IPS-20b (cell line): ENCODE measurements at regions not wholly inside any gene's neighbourhood (a gene's known extent, or its start where the extent isn't known, plus 50 kb on each side); places are given as distances from the start of the nearest gene placed in this dataset.
"Not testable (repeated sequence)": the region's sequence is repeated elsewhere in the genome, so short reads cannot be mapped to it uniquely, and the experiment has no call there.

Source experiments
- H3K27ac ChIP-seq: one replicate; pipeline ENCODE4 v1.5.1; 2013; ENCODE audit warnings: low read length
- H3K27me3 ChIP-seq: 2 replicates; pipeline ENCODE4 v1.6.1; 2013; ENCODE audit warnings: mild to moderate bottlenecking, low read length, inconsistent platforms; ENCODE audit not compliant: insufficient read depth
- H3K36me3 ChIP-seq: 2 replicates; pipeline ENCODE4 v1.6.1; 2013; ENCODE audit warnings: low read depth, mild to moderate bottlenecking, inconsistent platforms, low read length, moderate library complexity; ENCODE audit not compliant: insufficient read depth
- H3K4me1 ChIP-seq: 2 replicates; pipeline ENCODE4 v1.6.1; 2013; ENCODE audit warnings: mild to moderate bottlenecking, control low read depth, inconsistent platforms, low read length, moderate library complexity; ENCODE audit not compliant: insufficient read depth
- H3K4me3 ChIP-seq: 2 replicates; pipeline ENCODE4 v1.5.1; 2013; ENCODE audit warnings: mild to moderate bottlenecking, low read length, inconsistent platforms
- H3K9ac ChIP-seq: 2 replicates; pipeline ENCODE4 v1.6.1; 2013; ENCODE audit warnings: low read depth, mild to moderate bottlenecking, inconsistent platforms, low read length, moderate library complexity
- H3K9me3 ChIP-seq: 2 replicates; pipeline ENCODE4 v1.6.1; 2013; ENCODE audit warnings: mild to moderate bottlenecking, low read depth, low read length, inconsistent platforms; ENCODE audit not compliant: insufficient read depth

GRCh38 chr2:76073992-76074604 lies 363.4 kb upstream of the GCFC2 start:
- Histone ChIP-seq H3K4me1 (no peaks in the 10 kb centered on the region), H3K27ac (no peak overlapping the region), H3K36me3 (no peaks in the 10 kb centered on the region), H3K9ac (no peak overlapping the region), H3K27me3 (no peaks in the 10 kb centered on the region), H3K9me3 (peaks cover 9% of the 10 kb centered on the region), H3K4me3 (no peak overlapping the region)

- no peak overlapping the region for H3K4me3 ChIP-seq
- no peaks in the 10 kb centered on the region for H3K27me3 ChIP-seq
- no peak overlapping the region for H3K9ac ChIP-seq
- H3K9me3 ChIP-seq, result peaks cover 13% of the 10 kb centered on the region; the same call in 1 of the 2 replicates
- H3K27ac ChIP-seq, result no peak overlapping the region
- H3K36me3 ChIP-seq, result no peaks in the 10 kb centered on the region
- no peaks in the 10 kb centered on the region for H3K4me1 ChIP-seq
Measured at GRCh38 chr2:76050196-76050595, 339.5 kb upstream of the GCFC2 start.

GRCh38 chr2:76044701-76045100 lies 334.0 kb upstream of the GCFC2 start:
- Histone ChIP-seq H3K27me3 (no peaks in the 10 kb centered on the region), H3K4me1 (no peaks in the 10 kb centered on the region), H3K9ac (no peak overlapping the region), H3K36me3 (no peaks in the 10 kb centered on the region), H3K27ac (no peak overlapping the region), H3K4me3 (no peak overlapping the region), H3K9me3 (peaks cover 10% of the 10 kb centered on the region; the same call in 1 of the 2 replicates)

- H3K9ac ChIP-seq, result no peak overlapping the region
- H3K4me1 ChIP-seq, result no peaks in the 10 kb centered on the region
- H3K36me3 ChIP-seq, result no peaks in the 10 kb centered on the region
- no peaks in the 10 kb centered on the region for H3K27me3 ChIP-seq
- H3K9me3 ChIP-seq, result no peaks in the 10 kb centered on the region
- no peak overlapping the region for H3K4me3 ChIP-seq
- H3K27ac ChIP-seq, result no peak overlapping the region
Measured at GRCh38 chr2:76039505-76039904, 328.8 kb upstream of the GCFC2 start.

GRCh38 chr2:76027761-76028160 lies 317.0 kb upstream of the GCFC2 start:
- H3K27ac ChIP-seq, result no peak overlapping the region
- H3K9me3 ChIP-seq, result peaks cover 22% of the 10 kb centered on the region; the same call in 1 of the 2 replicates
- no peaks in the 10 kb centered on the region for H3K36me3 ChIP-seq
- no peaks in the 10 kb centered on the region for H3K4me1 ChIP-seq
- H3K9ac ChIP-seq, result no peak overlapping the region
- H3K4me3 ChIP-seq, result no peak overlapping the region
- H3K27me3 ChIP-seq, result no peaks in the 10 kb centered on the region

- no peaks in the 10 kb centered on the region for H3K4me1 ChIP-seq
- no peak overlapping the region for H3K27ac ChIP-seq
- H3K27me3 ChIP-seq, result no peaks in the 10 kb centered on the region
- no peaks in the 10 kb centered on the region for H3K9me3 ChIP-seq
- no peaks in the 10 kb centered on the region for H3K36me3 ChIP-seq
- no peak overlapping the region for H3K9ac ChIP-seq
- H3K4me3 ChIP-seq, result no peak overlapping the region
Measured at GRCh38 chr2:76019128-76019527, 308.4 kb upstream of the GCFC2 start.

GRCh38 chr2:76009484-76009883 lies 298.8 kb upstream of the GCFC2 start:
- Histone ChIP-seq H3K9ac (no peak overlapping the region), H3K27me3 (no peaks in the 10 kb centered on the region), H3K4me1 (peaks cover 4% of the 10 kb centered on the region; the same call in 1 of the 2 replicates), H3K4me3 (no peak overlapping the region), H3K27ac (no peak overlapping the region), H3K36me3 (no peaks in the 10 kb centered on the region), H3K9me3 (no peaks in the 10 kb centered on the region)

GRCh38 chr2:76008001-76008702 lies 297.4 kb upstream of the GCFC2 start:
- Histone ChIP-seq H3K9me3 (no peaks in the 10 kb centered on the region), H3K4me1 (peaks cover 4% of the 10 kb centered on the region; the same call in 1 of the 2 replicates), H3K9ac (no peak overlapping the region), H3K27ac (no peak overlapping the region), H3K27me3 (no peaks in the 10 kb centered on the region), H3K4me3 (no peak overlapping the region), H3K36me3 (no peaks in the 10 kb centered on the region)

- H3K27me3 ChIP-seq, result no peaks in the 10 kb centered on the region
Measured at GRCh38 chr2:76000425-76000824, 289.7 kb upstream of the GCFC2 start.

GRCh38 chr2:75998451-75998850 lies 287.7 kb upstream of the GCFC2 start:
- Histone ChIP-seq H3K27me3 (no peaks in the 10 kb centered on the region), H3K4me1 (no peaks in the 10 kb centered on the region), H3K4me3 (no peak overlapping the region), H3K36me3 (no peaks in the 10 kb centered on the region), H3K27ac (no peak overlapping the region), H3K9me3 (no peaks in the 10 kb centered on the region), H3K9ac (no peak overlapping the region)

More at GRCh38 chr2:76000425-76000824, 289.7 kb upstream of the GCFC2 start:
- no peaks in the 10 kb centered on the region for H3K4me1 ChIP-seq
- H3K27ac ChIP-seq, result no peak overlapping the region
- no peaks in the 10 kb centered on the region for H3K36me3 ChIP-seq
- H3K4me3 ChIP-seq, result no peak overlapping the region
- H3K9me3 ChIP-seq, result no peaks in the 10 kb centered on the region
- no peak overlapping the region for H3K9ac ChIP-seq

- Histone ChIP-seq H3K36me3 (no peaks in the 10 kb centered on the region), H3K27me3 (no peaks in the 10 kb centered on the region), H3K9me3 (peaks cover 3% of the 10 kb centered on the region), H3K27ac (no peak overlapping the region), H3K4me1 (no peaks in the 10 kb centered on the region), H3K4me3 (no peak overlapping the region), H3K9ac (no peak overlapping the region)
Measured at GRCh38 chr2:75994759-75995158, 284.0 kb upstream of the GCFC2 start.

- not testable (repeated sequence) for H3K27ac ChIP-seq, H3K4me1 ChIP-seq, H3K9ac ChIP-seq, H3K4me3 ChIP-seq, H3K27me3 ChIP-seq, H3K36me3 ChIP-seq
- peaks cover 15% of the 10 kb centered on the region for H3K9me3 ChIP-seq
Measured at GRCh38 chr2:75988622-75989021, 277.9 kb upstream of the GCFC2 start.
